ENCODE measurements at regions not wholly inside any gene's neighbourhood (a gene's known extent, or its start where the extent isn't known, plus 50 kb on each side); places are given as distances from the start of the nearest gene placed in this dataset.
"Not testable (repeated sequence)": the region's sequence is repeated elsewhere in the genome, so short reads cannot be mapped to it uniquely, and the experiment has no call there.

DNA sequence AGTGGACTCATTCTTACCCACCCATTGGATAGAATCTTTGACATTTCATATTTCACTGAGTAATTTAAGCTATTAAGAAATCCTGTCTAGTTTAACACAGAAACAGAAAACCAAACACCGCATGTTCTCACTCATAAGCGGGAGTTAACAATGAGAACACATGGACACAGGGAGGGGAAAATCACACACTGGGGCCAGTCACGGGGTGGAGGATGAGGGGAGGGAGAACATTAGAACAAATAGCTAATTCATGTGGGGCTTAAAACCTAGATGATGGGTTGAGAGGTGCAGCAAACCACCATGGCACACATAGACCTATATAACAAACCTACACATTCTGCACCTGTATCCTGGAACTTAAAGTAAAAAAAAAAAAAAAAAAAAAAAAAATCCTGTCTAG is 261.6 kb downstream of the SV2B start:
- TF ChIP-seq, protein P1, sequence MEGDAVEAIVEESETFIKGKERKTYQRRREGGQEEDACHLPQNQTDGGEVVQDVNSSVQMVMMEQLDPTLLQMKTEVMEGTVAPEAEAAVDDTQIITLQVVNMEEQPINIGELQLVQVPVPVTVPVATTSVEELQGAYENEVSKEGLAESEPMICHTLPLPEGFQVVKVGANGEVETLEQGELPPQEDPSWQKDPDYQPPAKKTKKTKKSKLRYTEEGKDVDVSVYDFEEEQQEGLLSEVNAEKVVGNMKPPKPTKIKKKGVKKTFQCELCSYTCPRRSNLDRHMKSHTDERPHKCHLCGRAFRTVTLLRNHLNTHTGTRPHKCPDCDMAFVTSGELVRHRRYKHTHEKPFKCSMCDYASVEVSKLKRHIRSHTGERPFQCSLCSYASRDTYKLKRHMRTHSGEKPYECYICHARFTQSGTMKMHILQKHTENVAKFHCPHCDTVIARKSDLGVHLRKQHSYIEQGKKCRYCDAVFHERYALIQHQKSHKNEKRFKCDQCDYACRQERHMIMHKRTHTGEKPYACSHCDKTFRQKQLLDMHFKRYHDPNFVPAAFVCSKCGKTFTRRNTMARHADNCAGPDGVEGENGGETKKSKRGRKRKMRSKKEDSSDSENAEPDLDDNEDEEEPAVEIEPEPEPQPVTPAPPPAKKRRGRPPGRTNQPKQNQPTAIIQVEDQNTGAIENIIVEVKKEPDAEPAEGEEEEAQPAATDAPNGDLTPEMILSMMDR (conservative IDR thresholded peaks at IDR 0.05; ENCODE audit: low read depth, low read length) = not testable (repeated sequence)
- TF ChIP-seq EZH2 (IDR thresholded peaks at IDR 0.05; ENCODE audit: low read length, unreplicated experiment); EZH2phosphoT487 (IDR thresholded peaks at IDR 0.05; ENCODE audit: borderline replicate concordance, low read length): not testable (repeated sequence)
